GOT3 (cell line): ENCODE measurements at regions not wholly inside any gene's neighbourhood (a gene's known extent, or its start where the extent isn't known, plus 50 kb on each side); places are given as distances from the start of the nearest gene placed in this dataset.

ENCODE experiments used
- DNase-seq: peaks from one replicate; lab custom pipeline; 2025; ENCODE audit warnings: mixed read lengths; lab: John Stamatoyannopoulos, UW

DNA sequence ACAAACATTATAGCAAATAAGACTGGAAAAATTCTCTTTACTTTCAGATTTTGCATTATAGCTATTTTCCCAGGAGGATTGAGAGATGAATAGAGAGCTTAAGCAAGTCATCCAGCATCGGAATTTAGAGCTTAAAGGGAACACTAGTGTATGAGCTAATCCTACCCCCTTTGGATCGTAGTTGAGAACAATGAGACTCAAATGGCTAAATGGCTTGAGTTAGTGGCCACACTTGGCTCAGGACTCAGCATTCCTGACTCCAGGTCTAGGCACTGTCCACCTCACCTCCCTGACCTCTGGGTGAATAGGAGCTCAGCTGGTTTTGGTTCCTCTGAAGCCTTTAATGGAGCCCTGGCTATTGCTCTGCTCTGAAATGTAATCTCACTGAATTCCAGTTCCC is 97.5 kb upstream of the CXCR4 start:
- no peak for DNase-seq

DNA sequence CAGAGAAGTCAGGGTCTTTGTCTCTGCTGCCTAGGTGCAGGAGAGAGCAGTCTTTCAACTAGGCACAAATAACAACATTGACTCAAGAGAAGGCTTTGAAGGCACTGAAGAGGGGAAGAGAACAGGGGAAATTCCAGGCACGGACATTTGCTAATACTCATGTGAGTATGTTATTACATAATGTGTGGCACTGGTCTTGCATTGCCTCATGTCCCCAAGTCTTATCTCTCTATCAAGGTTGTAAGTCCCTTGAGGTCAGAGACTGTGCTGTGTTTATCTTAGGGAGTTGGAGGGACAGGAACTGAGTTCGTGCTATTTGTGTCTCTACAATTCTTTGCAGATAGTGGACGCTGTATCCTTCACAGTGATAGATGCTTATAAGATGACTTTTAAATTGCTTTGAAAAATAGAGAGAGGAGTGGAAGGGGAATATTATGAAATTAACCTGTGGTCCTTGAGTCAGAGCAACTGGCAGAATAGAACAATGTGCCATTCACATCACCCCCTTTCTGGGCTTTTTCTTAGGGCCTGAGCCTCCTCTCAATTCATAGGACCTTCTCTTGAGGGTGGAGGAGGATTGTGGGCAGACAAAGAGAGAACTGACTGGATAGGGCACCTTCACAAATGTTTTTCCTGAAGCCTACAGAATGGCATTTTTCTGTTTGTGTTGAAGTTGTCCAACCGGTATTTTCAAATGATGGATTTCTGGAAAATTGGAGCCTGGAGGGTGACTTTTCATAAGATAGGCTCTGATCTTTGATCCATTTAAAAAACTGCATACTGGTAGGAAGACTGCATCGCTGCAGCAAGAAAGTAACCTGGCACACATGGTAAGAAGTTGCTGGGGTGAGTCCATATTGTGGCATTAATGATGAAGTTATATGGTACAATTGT is 96.6 kb upstream of the CXCR4 start:
- DNase-seq: no peak

DNA sequence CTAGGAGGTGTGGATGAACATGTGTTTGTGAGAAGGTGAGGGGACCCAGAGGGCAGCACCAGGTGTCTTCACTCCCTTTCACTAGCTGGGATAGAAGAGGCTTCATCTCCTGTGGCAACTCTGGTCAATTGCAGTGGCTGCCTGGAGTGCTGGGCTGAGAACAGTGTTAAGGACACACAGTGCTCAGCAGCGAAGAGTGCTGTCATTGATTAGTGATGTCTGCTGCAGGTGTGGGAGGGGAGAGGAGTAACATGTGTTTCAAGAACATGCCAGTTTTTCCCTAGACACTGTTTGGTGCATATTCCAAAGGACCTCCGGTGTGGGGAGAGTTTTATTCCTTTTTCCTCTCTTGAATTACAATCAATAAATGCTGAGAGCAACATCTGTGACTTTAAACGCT is 95.9 kb upstream of the CXCR4 start:
- no peak for DNase-seq

- no peak for DNase-seq
These were observed 94.8 kb upstream of the CXCR4 start for GRCh38 chr2:136212426-136213378.

DNA sequence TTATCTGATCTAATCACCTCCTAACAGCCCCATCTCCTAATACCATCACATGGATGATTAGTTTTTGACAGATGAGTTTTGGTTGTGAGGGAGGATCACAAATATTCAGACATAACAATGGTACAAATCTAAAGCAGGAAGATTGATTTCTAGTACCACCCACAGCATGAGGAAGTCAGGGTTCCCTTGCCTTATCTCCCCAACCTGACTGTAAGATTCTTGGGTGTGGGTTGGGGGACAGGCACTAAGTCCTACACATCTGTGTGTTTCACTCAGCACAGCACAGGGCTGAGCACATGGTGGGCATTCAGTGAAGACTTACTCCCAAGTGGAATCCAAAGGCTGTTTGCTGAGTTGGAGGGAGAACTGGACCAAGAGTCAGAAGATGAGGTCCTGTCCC is 93.8 kb upstream of the CXCR4 start:
- no peak for DNase-seq

- no peak for DNase-seq
These were observed 92.9 kb upstream of the CXCR4 start for GRCh38 chr2:136210822-136211221.

DNA sequence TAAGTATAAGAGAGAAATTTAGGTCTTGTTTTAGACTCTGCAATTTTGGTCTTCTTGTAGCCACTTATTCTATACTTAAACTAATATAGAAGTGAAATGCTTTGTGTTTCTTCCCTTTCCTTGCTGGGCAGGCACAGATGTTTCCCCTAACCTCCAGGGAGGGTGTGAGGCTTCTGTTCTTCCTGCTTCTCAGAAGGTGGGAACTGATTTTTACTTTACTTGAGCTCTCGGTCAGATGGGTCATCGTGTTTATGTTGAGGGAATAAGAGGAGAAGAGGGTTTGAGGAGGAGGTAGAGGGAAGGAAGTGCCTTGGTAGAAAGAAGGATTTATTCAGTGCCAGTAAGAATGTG is 92.5 kb upstream of the CXCR4 start:
- no peak for DNase-seq

GRCh38 chr2:136209561-136210454 is 91.9 kb upstream of the CXCR4 start:
- no peak for DNase-seq

DNA sequence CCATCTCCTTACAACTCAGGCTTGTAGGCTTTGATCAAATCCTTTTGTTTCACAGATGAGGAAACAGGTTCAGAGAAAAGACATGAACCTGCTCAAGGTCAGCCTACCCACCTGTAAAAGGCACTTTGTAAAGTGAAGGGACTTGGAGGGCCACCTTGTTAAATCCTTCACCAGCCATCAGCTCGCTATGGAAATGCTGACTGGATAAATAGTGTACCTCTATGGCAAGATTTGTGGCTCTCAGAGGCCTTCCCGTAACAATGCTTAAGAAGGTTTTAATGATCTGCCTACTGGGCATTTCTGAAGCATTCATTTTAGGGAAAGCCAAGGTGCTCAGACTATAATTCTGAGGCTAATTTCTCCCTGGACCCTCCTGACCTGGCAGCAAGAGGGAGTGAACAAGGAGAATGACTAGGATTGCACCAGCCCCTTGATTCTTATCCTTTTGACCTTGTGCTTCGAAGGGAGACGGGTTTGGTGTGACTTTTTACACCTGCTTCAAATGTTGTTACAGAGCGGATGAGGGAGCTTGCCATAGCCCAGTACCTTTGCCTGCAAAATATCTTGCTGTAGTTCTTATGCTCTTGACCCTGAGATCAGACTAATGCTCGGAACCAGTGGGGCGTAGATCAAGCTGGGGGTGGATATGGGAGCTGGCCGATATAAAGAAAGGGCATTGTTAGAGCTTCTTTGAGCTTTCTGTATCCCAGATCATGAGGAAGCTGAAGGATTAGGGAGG is 90.9 kb upstream of the CXCR4 start:
- DNase-seq: no peak

DNA sequence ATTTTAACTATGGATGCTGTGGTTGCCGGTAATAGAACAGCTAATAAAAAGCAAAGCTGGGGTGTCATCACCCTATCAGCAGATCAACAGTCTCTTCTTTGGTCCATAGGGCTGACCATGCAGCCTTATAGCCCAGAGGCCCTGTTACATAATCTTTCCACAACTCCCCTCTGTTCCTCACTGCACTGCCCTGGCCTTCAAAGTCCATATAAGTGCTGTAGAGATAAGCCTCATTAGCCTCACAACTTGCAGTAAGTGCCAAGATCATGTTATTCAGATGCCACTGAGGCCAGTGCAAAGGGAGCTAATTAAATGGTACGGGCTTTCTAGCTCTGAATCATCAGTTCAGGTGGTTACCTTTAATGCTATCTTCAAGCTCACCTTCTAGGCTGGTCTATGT is 89.7 kb upstream of the CXCR4 start:
- no peak for DNase-seq

DNA sequence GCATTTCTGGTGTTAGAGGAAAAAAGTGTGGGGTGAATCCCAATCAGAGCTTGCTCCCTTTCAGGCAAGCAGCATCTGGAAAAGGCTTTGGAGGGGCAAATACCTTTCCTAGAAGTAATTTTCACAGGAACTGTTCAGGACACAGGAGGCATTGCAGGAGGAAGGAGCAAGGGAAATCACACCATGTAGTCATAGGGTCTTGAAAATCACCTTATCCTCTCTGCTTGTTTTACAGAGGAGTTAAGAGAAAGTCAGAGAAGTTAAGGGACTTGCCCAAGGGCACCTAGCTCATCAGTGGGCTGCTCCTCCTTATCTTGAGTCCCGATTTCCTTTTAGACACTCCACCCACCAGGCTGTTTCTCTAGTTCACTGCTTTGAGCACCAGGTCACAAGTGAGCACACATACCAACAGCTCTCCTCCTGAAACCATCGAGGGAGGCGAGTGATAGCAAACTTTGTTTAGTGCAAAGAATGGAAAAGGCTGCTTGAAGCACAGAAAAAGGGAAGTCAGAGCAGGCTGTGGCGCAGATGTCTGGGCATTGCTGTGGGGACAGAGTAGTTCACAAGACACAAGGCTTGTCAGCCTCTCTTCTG is 89.2 kb upstream of the CXCR4 start:
- no peak for DNase-seq

DNA sequence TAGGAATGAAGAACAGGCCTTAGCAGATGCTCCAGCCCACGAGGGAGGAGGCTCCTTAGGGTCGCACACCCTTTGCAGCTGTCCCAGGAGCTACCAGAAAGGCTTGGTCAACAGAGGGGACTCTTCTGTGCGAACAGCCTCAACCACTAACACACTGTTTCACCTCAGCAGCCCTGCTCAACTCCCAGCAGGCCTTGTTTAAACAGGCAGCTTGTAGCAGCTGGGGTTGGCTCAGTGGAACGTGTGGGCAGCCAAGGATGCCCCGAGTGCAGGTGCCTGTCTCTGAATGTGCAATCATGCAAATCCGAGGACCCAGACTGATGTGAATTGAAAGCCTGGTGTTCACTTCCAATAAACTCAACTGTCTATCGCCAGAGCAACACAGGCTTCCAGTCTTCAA is 88.7 kb upstream of the CXCR4 start:
- no peak for DNase-seq

DNA sequence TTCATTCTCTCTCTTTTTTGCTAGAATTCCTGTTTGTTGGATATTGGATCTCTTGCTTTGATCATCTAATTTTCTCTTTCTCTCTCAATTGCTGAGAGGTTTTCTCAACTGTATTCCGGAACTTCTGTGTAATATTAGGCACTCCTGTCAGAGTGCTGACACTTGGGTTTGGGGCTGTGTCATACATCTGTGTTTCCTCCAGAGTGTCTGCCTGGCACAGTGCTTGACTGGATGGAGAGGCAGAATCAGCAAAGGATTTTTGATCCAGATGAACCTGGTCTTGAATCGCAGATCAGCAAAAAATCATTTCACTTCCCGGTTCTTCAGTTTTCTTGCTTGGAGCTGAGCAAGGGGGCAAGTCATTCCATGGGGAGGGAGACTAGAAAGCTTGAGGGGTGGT is 87.7 kb upstream of the CXCR4 start:
- no peak for DNase-seq

DNA sequence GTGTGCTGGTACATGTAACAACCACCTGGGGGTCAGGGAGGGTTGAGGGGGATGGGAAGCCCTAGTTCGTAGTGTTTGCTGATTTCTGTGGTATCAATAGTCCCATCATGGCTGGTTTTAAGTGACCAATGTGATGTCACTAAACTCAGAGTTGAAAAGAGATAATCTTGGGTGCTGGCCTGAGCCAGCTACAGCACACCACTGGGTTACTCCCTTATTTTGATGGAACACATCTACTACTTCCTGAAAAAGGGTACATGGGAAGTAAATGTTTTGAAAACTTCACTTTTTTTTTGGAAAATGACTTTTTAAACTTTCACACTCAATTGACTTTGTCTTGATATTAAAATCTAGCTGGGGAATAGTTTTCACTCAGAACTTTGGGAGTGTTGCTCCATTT is 87.0 kb upstream of the CXCR4 start:
- no peak for DNase-seq

- DNase-seq: no peak
These were observed 77.3 kb upstream of the CXCR4 start for GRCh38 chr2:136195226-136195625.

GRCh38 chr2:136191041-136191440 is 73.1 kb upstream of the CXCR4 start:
- no peak for DNase-seq

- DNase-seq: no peak
These were observed 71.4 kb upstream of the CXCR4 start for GRCh38 chr2:136189221-136189782.

DNA sequence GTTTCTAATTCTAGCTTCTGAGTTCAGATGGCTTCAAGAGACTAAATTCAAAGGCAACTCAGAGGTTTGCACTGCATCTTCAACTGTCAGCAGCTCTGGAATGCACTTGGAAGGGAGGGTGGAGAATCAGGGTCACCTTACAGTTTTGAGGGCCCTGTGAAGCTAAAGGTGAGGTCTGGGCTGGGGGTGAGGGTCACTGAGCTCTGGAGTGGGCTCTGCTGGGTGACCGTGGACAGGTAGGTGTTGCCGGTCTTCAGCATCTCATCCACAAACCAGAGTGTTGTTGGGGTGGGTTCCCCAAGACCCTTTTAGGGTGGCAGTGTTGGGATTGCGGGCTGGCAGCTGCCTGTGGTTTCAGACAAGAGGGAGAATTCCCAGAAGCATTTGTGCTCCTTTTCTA is 70.1 kb upstream of the CXCR4 start:
- no peak for DNase-seq

DNA sequence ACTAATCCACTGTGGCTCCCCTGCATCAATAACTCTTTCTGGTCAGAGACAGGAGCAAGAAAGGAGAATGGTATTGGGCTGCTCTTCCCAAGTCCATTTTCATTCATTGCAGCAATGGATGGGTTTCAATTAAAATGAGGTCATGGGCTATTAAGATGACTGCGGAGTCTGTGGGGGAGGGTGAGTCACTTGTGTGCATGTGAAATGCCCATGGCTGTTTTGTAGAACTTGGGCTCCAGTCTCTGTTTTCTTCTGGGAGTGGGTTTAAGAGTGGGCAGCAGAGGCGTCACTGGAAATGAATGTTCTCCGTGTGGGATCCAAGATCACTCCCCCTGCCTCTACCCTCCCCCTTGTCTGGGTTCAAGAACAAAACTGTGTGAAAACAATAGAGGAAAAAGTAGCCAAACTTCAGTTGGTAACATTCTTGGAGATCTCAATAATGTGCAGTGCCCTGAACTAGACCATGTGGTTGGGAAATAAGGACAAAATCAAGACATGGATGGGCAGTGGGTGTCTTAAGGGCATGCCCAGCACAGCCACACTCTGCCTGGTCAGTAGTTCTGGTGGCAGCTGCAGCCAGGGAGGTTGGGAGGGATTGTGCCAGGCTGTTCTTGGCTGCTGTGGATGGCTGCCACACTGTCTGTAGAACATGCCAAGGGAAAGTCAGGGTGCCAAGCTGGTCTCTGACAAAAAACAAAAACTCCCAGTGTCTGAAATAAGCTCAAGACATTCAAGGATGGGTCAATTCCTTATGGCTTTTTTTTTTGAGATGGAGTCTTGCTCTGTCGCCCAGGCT is 68.2 kb upstream of the CXCR4 start:
- no peak for DNase-seq

GRCh38 chr2:136183097-136183496 is 65.1 kb upstream of the CXCR4 start:
- no peak for DNase-seq
